ENCODE measurements at regions not wholly inside any gene's neighbourhood (a gene's known extent, or its start where the extent isn't known, plus 50 kb on each side); places are given as distances from the start of the nearest gene placed in this dataset.

GRCh38 chr4:189365451-189365850 is 575.2 kb upstream of the FRG1 start:
- CTCF ChIA-PET = no interaction called here
- Histone ChIP-seq H3K27me3 (ENCODE audit: low read length) (no peaks in the 10 kb centered on the region), H3K9me2 (replicated peaks; ENCODE audit: low read length) (no peaks in the 10 kb centered on the region), H3K9me3 (ENCODE audit: low read length) (no peaks in the 10 kb centered on the region), H3K4me2 (ENCODE audit: low read length) (no peak overlapping the region), H3K9ac (ENCODE audit: low read length) (no peak overlapping the region), H3K4me1 (ENCODE audit: insufficient read depth, low read length) (no peaks in the 10 kb centered on the region), H3F3A (ENCODE audit: low read length, unreplicated experiment) (no peaks in the 10 kb centered on the region), H3K4me3 (ENCODE audit: low read length) (no peak overlapping the region), H3K36me3 (ENCODE audit: low read depth, low read length) (no peaks in the 10 kb centered on the region), H3K79me2 (ENCODE audit: low read length) (no peaks in the 10 kb centered on the region), H3K27ac (ENCODE audit: low read length) (no peak overlapping the region), H2AFZ (ENCODE audit: low read length) (no peak overlapping the region), H4K20me1 (ENCODE audit: low read length) (no peaks in the 10 kb centered on the region)
- POLR2A ChIA-PET (ENCODE audit: unreplicated experiment) = no interaction called here
- BruUV-seq (replicated peaks) = no TSS peak
- no peak for TF ChIP-seq EZH2 (IDR thresholded peaks at IDR 0.05; ENCODE audit: low read length, unreplicated experiment)
- no peak for TF ChIP-seq CTCF (conservative IDR thresholded peaks at IDR 0.05; ENCODE audit: low read depth, low read length)
- no peak for TF ChIP-seq EZH2phosphoT487 (IDR thresholded peaks at IDR 0.05; ENCODE audit: borderline replicate concordance, low read length)
- ATAC-seq (no peak), DNase-seq (no peak)
- intact Hi-C loops (cut with micrococcal nuclease) = no loop called here

- Histone ChIP-seq H3K79me2 (ENCODE audit: low read length) (no peaks in the 10 kb centered on the region), H3K4me3 (ENCODE audit: low read length) (no peak overlapping the region), H3K4me2 (ENCODE audit: low read length) (no peak overlapping the region), H3K9ac (ENCODE audit: low read length) (no peak overlapping the region), H3K9me3 (ENCODE audit: low read length) (no peaks in the 10 kb centered on the region), H3F3A (ENCODE audit: low read length, unreplicated experiment) (no peaks in the 10 kb centered on the region), H2AFZ (ENCODE audit: low read length) (no peak overlapping the region), H3K9me2 (replicated peaks; ENCODE audit: low read length) (no peaks in the 10 kb centered on the region), H3K4me1 (ENCODE audit: insufficient read depth, low read length) (no peaks in the 10 kb centered on the region), H3K36me3 (ENCODE audit: low read depth, low read length) (no peaks in the 10 kb centered on the region), H3K27me3 (ENCODE audit: low read length) (peaks cover 4% of the 10 kb centered on the region; the same call in 1 of the 2 replicates), H3K27ac (ENCODE audit: low read length) (no peak overlapping the region), H4K20me1 (ENCODE audit: low read length) (no peaks in the 10 kb centered on the region)
- no TSS peak for BruUV-seq (replicated peaks)
- CTCF ChIA-PET = no interaction called here
- no peak for ATAC-seq
- intact Hi-C loops (cut with micrococcal nuclease) = no loop called here
- DNase-seq = no peak
- POLR2A ChIA-PET (ENCODE audit: unreplicated experiment) = no interaction called here
- TF ChIP-seq EZH2 (IDR thresholded peaks at IDR 0.05; ENCODE audit: low read length, unreplicated experiment) = no peak
- TF ChIP-seq CTCF (conservative IDR thresholded peaks at IDR 0.05; ENCODE audit: low read depth, low read length) = no peak
- no peak for TF ChIP-seq EZH2phosphoT487 (IDR thresholded peaks at IDR 0.05; ENCODE audit: borderline replicate concordance, low read length)
These were observed 572.8 kb upstream of the FRG1 start for GRCh38 chr4:189367832-189368231.

- POLR2A ChIA-PET (ENCODE audit: unreplicated experiment) = no interaction called here
- no peak for DNase-seq
- Histone ChIP-seq H3K4me1 (ENCODE audit: insufficient read depth, low read length) (no peaks in the 10 kb centered on the region), H3K27me3 (ENCODE audit: low read length) (peaks cover 4% of the 10 kb centered on the region; the same call in 1 of the 2 replicates), H3K27ac (ENCODE audit: low read length) (no peak overlapping the region), H3K9ac (ENCODE audit: low read length) (no peak overlapping the region), H4K20me1 (ENCODE audit: low read length) (no peaks in the 10 kb centered on the region), H3K9me2 (replicated peaks; ENCODE audit: low read length) (no peaks in the 10 kb centered on the region), H3K36me3 (ENCODE audit: low read depth, low read length) (no peaks in the 10 kb centered on the region), H3F3A (ENCODE audit: low read length, unreplicated experiment) (no peaks in the 10 kb centered on the region), H3K9me3 (ENCODE audit: low read length) (no peaks in the 10 kb centered on the region), H3K79me2 (ENCODE audit: low read length) (no peaks in the 10 kb centered on the region), H3K4me3 (ENCODE audit: low read length) (no peak overlapping the region), H2AFZ (ENCODE audit: low read length) (no peak overlapping the region), H3K4me2 (ENCODE audit: low read length) (no peak overlapping the region)
- no peak for ATAC-seq
- CTCF ChIA-PET = no interaction called here
- intact Hi-C loops (cut with micrococcal nuclease) = no loop called here
- TF ChIP-seq EZH2 (IDR thresholded peaks at IDR 0.05; ENCODE audit: low read length, unreplicated experiment) = no peak
- TF ChIP-seq EZH2phosphoT487 (IDR thresholded peaks at IDR 0.05; ENCODE audit: borderline replicate concordance, low read length) = no peak
- TF ChIP-seq CTCF (conservative IDR thresholded peaks at IDR 0.05; ENCODE audit: low read depth, low read length) = no peak
- no TSS peak for BruUV-seq (replicated peaks)
These were observed 566.5 kb upstream of the FRG1 start for GRCh38 chr4:189374176-189374575.

Data from PC-3 (cell line).